DND-41 (cell line): ENCODE measurements at regions not wholly inside any gene's neighbourhood (a gene's known extent, or its start where the extent isn't known, plus 50 kb on each side); places are given as distances from the start of the nearest gene placed in this dataset.

ENCODE experiments used
- ATAC-seq: fragments of 200-7000 bp; cut with Tn5 transposase; 3 replicates; pipeline ENCODE4 v1.9.1; 2021; ENCODE audit warnings: low read depth; ENCODE audit not compliant: insufficient read depth
- DNase-seq: peaks from one replicate; pipeline ENCODE4 v3.0.0-alpha.2; 2020
- H2AFZ ChIP-seq: 2 replicates; pipeline ENCODE4 v1.6.0; 2012; ENCODE audit warnings: low read depth, low read length
- H3K27ac ChIP-seq: 2 replicates; pipeline ENCODE4 v1.5.1; 2012; ENCODE audit warnings: low read length, inconsistent platforms
- H3K27me3 ChIP-seq: fragments of 200-600 bp; sonication (generic); 2 replicates; pipeline ENCODE4 v1.6.0; 2012; ENCODE audit warnings: low read length, mild to moderate bottlenecking, inconsistent platforms; ENCODE audit not compliant: insufficient read depth, poor library complexity
- H3K36me3 ChIP-seq: 2 replicates; pipeline ENCODE4 v1.5.1; 2012; ENCODE audit warnings: low read length, inconsistent platforms; ENCODE audit not compliant: insufficient read depth
- H3K4me1 ChIP-seq: 2 replicates; pipeline ENCODE4 v1.5.1; 2012; ENCODE audit warnings: mild to moderate bottlenecking, low read length; ENCODE audit not compliant: insufficient read depth
- H3K4me2 ChIP-seq: 2 replicates; pipeline ENCODE4 v1.6.0; 2012; ENCODE audit warnings: mild to moderate bottlenecking, moderate library complexity, low read length, inconsistent platforms; ENCODE audit not compliant: insufficient read depth
- H3K4me3 ChIP-seq, 2 experiments: fragments of 200-600 bp in 1 of 2; shearing (Covaris generic) in 1 of 2; 2 replicates each; pipeline ENCODE4 v1.5.1; 2012 to 2016; ENCODE audit warnings: inconsistent platforms in 2 of 2, low read length in 2 of 2, mild to moderate bottlenecking in 2 of 2, low read depth in 1 of 2, moderate library complexity in 1 of 2
- H3K79me2 ChIP-seq: 2 replicates; pipeline ENCODE4 v1.6.0; 2012; ENCODE audit warnings: low read length, inconsistent platforms; ENCODE audit not compliant: insufficient read depth
- H3K9ac ChIP-seq: 2 replicates; pipeline ENCODE4 v1.6.0; 2012; ENCODE audit warnings: low read depth, mild to moderate bottlenecking, inconsistent platforms, low read length, moderate library complexity
- H3K9me3 ChIP-seq: 2 replicates; pipeline ENCODE4 v1.5.1; 2012; ENCODE audit warnings: low read length, moderate library complexity, mild to moderate bottlenecking, inconsistent platforms; ENCODE audit not compliant: insufficient read depth, severe bottlenecking
- H4K20me1 ChIP-seq: 2 replicates; pipeline ENCODE4 v1.6.0; 2012; ENCODE audit warnings: low read length; ENCODE audit not compliant: insufficient read depth
- EZH2 ChIP-seq: IDR thresholded peaks from 3 replicates; pipeline ENCODE4 v1.6.1; 2012; ENCODE audit warnings: borderline replicate concordance, low read depth, mild to moderate bottlenecking, moderate library complexity, low read length, inconsistent platforms; ENCODE audit not compliant: severe bottlenecking
- TF ChIP-seq, protein P1 (sequence below): IDR thresholded peaks from 2 replicates; pipeline ENCODE4 v1.5.1; 2012; ENCODE audit warnings: borderline replicate concordance, low read length, moderate library complexity, mild to moderate bottlenecking; ENCODE audit not compliant: poor library complexity, severe bottlenecking; ENCODE audit errors: extremely low read depth

- Histone ChIP-seq H3K27ac (no peak overlapping the region), H3K79me2 (no peaks in the 10 kb centered on the region), H2AFZ (no peak overlapping the region), H3K27me3 (no peaks in the 10 kb centered on the region), H3K36me3 (no peaks in the 10 kb centered on the region), H3K9ac (no peak overlapping the region), H4K20me1 (no peaks in the 10 kb centered on the region), H3K4me3 (no peak overlapping the region), H3K4me2 (no peak overlapping the region), H3K9me3 (no peaks in the 10 kb centered on the region), H3K4me1 (peaks cover 13% of the 10 kb centered on the region)
- DNase-seq (no peak), ATAC-seq (no peak)
- no peak for TF ChIP-seq EZH2
- TF ChIP-seq, protein P1, sequence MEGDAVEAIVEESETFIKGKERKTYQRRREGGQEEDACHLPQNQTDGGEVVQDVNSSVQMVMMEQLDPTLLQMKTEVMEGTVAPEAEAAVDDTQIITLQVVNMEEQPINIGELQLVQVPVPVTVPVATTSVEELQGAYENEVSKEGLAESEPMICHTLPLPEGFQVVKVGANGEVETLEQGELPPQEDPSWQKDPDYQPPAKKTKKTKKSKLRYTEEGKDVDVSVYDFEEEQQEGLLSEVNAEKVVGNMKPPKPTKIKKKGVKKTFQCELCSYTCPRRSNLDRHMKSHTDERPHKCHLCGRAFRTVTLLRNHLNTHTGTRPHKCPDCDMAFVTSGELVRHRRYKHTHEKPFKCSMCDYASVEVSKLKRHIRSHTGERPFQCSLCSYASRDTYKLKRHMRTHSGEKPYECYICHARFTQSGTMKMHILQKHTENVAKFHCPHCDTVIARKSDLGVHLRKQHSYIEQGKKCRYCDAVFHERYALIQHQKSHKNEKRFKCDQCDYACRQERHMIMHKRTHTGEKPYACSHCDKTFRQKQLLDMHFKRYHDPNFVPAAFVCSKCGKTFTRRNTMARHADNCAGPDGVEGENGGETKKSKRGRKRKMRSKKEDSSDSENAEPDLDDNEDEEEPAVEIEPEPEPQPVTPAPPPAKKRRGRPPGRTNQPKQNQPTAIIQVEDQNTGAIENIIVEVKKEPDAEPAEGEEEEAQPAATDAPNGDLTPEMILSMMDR = no peak
Measured at GRCh38 chr3:30471066-30471465, 135.3 kb upstream of the TGFBR2 start.

- H2AFZ ChIP-seq = no peak overlapping the region
- H3K4me3 ChIP-seq = no peak overlapping the region
Measured at GRCh38 chr3:30471796-30472489, 134.5 kb upstream of the TGFBR2 start.

DNA sequence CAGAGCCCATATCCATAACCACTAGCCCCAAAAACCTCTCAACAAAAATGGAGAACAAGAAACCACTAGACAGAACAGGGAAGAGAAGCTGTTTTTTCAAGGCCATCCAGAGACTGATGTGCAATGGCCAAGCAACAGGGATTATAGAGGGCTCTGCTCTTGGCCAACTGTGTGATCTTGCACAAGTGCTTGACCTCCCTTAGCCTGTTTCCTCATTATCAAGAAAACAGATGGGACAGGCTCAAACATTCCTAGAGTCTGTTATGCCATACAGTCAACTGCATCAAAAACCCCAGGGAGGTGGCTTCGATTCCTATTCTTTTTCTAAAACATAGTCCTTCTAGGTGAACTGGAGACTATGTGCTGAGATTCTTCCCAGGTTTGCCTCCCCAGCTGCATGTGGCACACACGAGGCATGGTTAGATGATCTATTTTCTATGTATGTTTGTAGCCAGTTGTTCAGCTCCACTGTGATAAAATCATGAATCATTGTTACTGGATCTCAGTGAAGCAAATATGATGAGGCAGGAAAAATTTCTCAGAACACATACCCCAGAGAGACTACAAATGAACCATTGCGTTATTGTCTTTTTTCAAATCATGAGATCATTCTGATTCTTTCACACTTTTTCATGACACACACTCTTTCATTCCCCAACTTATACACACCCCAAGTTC, 132.9 kb upstream of the TGFBR2 start:
- Histone ChIP-seq H3K27me3 (no peaks in the 10 kb centered on the region), H4K20me1 (no peaks in the 10 kb centered on the region), H3K9ac (no peak overlapping the region), H3K9me3 (no peaks in the 10 kb centered on the region), H3K79me2 (no peaks in the 10 kb centered on the region), H3K27ac (no peak overlapping the region), H3K36me3 (no peaks in the 10 kb centered on the region), H3K4me2 (no peak overlapping the region), H3K4me1 (peaks cover 13% of the 10 kb centered on the region), H3K4me3 (no peak overlapping the region), H2AFZ (no peak overlapping the region)
- no peak for DNase-seq
- ATAC-seq = no peak
- TF ChIP-seq, protein P1 = no peak
- TF ChIP-seq EZH2 = no peak

More at GRCh38 chr3:30471796-30472489, 134.5 kb upstream of the TGFBR2 start:
- Histone ChIP-seq H3K79me2 (no peaks in the 10 kb centered on the region), H3K27ac (no peak overlapping the region), H4K20me1 (no peaks in the 10 kb centered on the region), H3K4me2 (no peak overlapping the region), H3K36me3 (no peaks in the 10 kb centered on the region), H3K9me3 (no peaks in the 10 kb centered on the region), H3K4me1 (peaks cover 13% of the 10 kb centered on the region), H3K9ac (no peak overlapping the region), H3K27me3 (no peaks in the 10 kb centered on the region)
- ATAC-seq = no peak
- TF ChIP-seq EZH2 = no peak
- TF ChIP-seq, protein P1 = no peak
- no peak for DNase-seq
